A549 (cell line): ENCODE measurements at regions not wholly inside any gene's neighbourhood (a gene's known extent, or its start where the extent isn't known, plus 50 kb on each side); places are given as distances from the start of the nearest gene placed in this dataset.

Source experiments
- EHF ChIP-seq: fragments of 250-450 bp; sonication (Bioruptor Pico); IDR thresholded peaks from 2 replicates; pipeline ENCODE4 v1.5.0; 2020; ENCODE audit warnings: mild to moderate bottlenecking
- JUN ChIP-seq, 2 experiments: fragments of >200 bp; sonication (Bioruptor Twin); formaldehyde crosslinking; IDR thresholded peaks; 2 replicates in 1 of 2; 3 replicates in 1 of 2; pipeline ENCODE4 v1.6.1; 2016 to 2017
- KDM1A ChIP-seq: fragments of 200-600 bp; sonication (generic); IDR thresholded peaks from 2 replicates; pipeline ENCODE4 v1.6.1; 2016; ENCODE audit warnings: low read depth, mild to moderate bottlenecking
- POLR2A ChIP-seq: IDR thresholded peaks from 2 replicates; pipeline ENCODE4 v1.6.1; 2012; ENCODE audit warnings: mild to moderate bottlenecking, low read length
- TF ChIP-seq, protein P1 (sequence below): fragments of >200 bp; sonication (Bioruptor Twin); formaldehyde crosslinking; IDR thresholded peaks from 3 replicates; pipeline ENCODE4 v1.5.1; 2016
- TF ChIP-seq, protein P2 (sequence below): IDR thresholded peaks from 2 replicates; pipeline ENCODE4 v1.6.1; 2012

DNA sequence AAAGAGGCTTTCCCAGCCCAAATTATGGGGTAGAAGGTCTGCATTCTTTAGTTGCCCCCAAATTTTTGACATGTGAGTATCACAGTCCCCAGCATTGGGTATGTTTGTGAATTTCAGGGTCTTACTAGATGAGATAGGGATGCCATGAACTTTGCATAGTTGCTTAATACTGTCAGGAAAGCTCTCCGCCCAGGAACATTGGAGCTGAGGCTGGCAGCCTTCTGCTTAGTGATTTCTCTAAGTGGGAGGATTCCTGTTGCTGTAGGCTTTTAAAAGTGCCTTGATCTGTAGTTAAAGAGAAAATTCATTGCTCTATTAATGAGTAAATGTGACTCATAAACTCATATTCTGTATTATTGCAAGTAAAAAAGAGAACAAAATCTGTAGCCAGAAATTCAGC lies 206.9 kb downstream of the CAVIN4 start:
- TF ChIP-seq, protein P1, sequence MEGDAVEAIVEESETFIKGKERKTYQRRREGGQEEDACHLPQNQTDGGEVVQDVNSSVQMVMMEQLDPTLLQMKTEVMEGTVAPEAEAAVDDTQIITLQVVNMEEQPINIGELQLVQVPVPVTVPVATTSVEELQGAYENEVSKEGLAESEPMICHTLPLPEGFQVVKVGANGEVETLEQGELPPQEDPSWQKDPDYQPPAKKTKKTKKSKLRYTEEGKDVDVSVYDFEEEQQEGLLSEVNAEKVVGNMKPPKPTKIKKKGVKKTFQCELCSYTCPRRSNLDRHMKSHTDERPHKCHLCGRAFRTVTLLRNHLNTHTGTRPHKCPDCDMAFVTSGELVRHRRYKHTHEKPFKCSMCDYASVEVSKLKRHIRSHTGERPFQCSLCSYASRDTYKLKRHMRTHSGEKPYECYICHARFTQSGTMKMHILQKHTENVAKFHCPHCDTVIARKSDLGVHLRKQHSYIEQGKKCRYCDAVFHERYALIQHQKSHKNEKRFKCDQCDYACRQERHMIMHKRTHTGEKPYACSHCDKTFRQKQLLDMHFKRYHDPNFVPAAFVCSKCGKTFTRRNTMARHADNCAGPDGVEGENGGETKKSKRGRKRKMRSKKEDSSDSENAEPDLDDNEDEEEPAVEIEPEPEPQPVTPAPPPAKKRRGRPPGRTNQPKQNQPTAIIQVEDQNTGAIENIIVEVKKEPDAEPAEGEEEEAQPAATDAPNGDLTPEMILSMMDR: no peak
- TF ChIP-seq POLR2A: no peak
- TF ChIP-seq EHF: no peak
- no peak for TF ChIP-seq KDM1A
- TF ChIP-seq JUN (IDR thresholded peaks at IDR 0.05): no peak
- TF ChIP-seq, protein P2, sequence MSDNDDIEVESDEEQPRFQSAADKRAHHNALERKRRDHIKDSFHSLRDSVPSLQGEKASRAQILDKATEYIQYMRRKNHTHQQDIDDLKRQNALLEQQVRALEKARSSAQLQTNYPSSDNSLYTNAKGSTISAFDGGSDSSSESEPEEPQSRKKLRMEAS: no peak
